HepG2 (cell line): ENCODE measurements at regions not wholly inside any gene's neighbourhood (a gene's known extent, or its start where the extent isn't known, plus 50 kb on each side); places are given as distances from the start of the nearest gene placed in this dataset.

Experiments
- ATAC-seq: fragments of 200-7000 bp; cut with Tn5 transposase; 3 replicates; pipeline ENCODE4 v1.9.1; 2020; ENCODE audit warnings: mild to moderate bottlenecking, moderate library complexity
- BruUV-seq: library from RNA; stranded (reverse); fragments of 400-500 nt; replicated peaks from 2 replicates; lab custom pipeline; 2021; lab: Mats Ljungman, UMichigan
- CTCF ChIA-PET: fragments of 300-600 bp; formaldehyde crosslinking; extraction: SDS; loops from one replicate; lab custom pipeline; 2021; ENCODE audit warnings: low total read pairs, inconsistent platforms, low intra/inter-chr PET ratio; lab: Yijun Ruan, JAX
- POLR2A ChIA-PET: fragments of 350-600 bp; sonication (Branson Sonifier 250); formaldehyde crosslinking; loops from one replicate; lab custom pipeline; 2020; ENCODE audit warnings: antibody characterized with exemption, inconsistent platforms; lab: Yijun Ruan, JAX
- DNase-seq: peaks from one replicate; pipeline ENCODE4 v3.0.0-alpha.2; 2015; ENCODE audit warnings: low spot score
- FAIRE-seq: peaks from 3 replicates; lab custom pipeline; 2011; peaks lifted over from hg19 to GRCh38; lab: Jason Lieb, UNC
- H2AFZ ChIP-seq: one replicate; pipeline ENCODE4 v1.6.1; 2011; ENCODE audit warnings: low read length, inconsistent platforms
- H3K27ac ChIP-seq: fragments of 300-600 bp; 3 replicates; pipeline ENCODE4 v1.8.0; 2011; ENCODE audit warnings: mixed run types, mild to moderate bottlenecking, mixed read lengths, low read length, inconsistent platforms; ENCODE audit not compliant: insufficient read depth; ENCODE audit errors: extremely low read length
- H3K27me3 ChIP-seq, 2 experiments: fragments of 200-600 bp in 1 of 2; 2 replicates in 1 of 2; 3 replicates in 1 of 2; pipeline versions ENCODE4 v1.6.0 to v1.8.0; 2011; ENCODE audit warnings: low read length in 2 of 2, mild to moderate bottlenecking in 2 of 2, moderate library complexity in 2 of 2, inconsistent platforms in 1 of 2; ENCODE audit not compliant: insufficient read depth in 2 of 2, control insufficient read depth in 1 of 2
- H3K36me3 ChIP-seq, 2 experiments: fragments of 200-600 bp in 1 of 2; replicated peaks in 1 of 2; 2 replicates in 1 of 2; 3 replicates in 1 of 2; pipeline versions ENCODE4 v1.5.1 to v1.8.0; 2011; ENCODE audit warnings: low read length in 2 of 2, inconsistent platforms in 1 of 2; ENCODE audit not compliant: insufficient read depth in 2 of 2, control insufficient read depth in 1 of 2
- H3K4me1 ChIP-seq: 2 replicates; pipeline ENCODE4 v1.5.1; 2012; ENCODE audit warnings: low read length, inconsistent platforms; ENCODE audit not compliant: insufficient read depth
- H3K4me2 ChIP-seq: 2 replicates; pipeline ENCODE4 v1.6.0; 2011; ENCODE audit warnings: low read depth, low read length, inconsistent platforms
- H3K4me3 ChIP-seq, 3 experiments: fragments of 200-600 bp in 1 of 3; sonication (generic), shearing (Covaris generic) in 1 of 3; replicated peaks in 1 of 3; 2 replicates each; pipeline ENCODE4 v1.5.1; 2011 to 2016; ENCODE audit warnings: low read length in 3 of 3, inconsistent platforms in 2 of 3, low read depth in 2 of 3, mild to moderate bottlenecking in 2 of 3, control low read depth in 1 of 3, mixed read lengths in 1 of 3; ENCODE audit not compliant: insufficient read depth in 1 of 3
- H3K79me2 ChIP-seq: one replicate; pipeline ENCODE4 v1.6.1; 2011; ENCODE audit warnings: low read length, inconsistent platforms; ENCODE audit not compliant: insufficient read depth
- H3K9ac ChIP-seq: 2 replicates; pipeline ENCODE4 v1.6.0; 2011; ENCODE audit warnings: mild to moderate bottlenecking, low read depth, low read length, inconsistent platforms; ENCODE audit not compliant: insufficient read depth
- H3K9me3 ChIP-seq: 2 replicates; pipeline ENCODE4 v1.5.1; 2012; ENCODE audit warnings: mild to moderate bottlenecking, low read length
- H4K20me1 ChIP-seq: 2 replicates; pipeline ENCODE4 v1.6.0; 2011; ENCODE audit warnings: inconsistent platforms, mild to moderate bottlenecking, low read length, moderate library complexity; ENCODE audit not compliant: insufficient read depth
- ATM ChIP-seq: fragments of 450-650 bp; IDR thresholded peaks from 2 replicates; pipeline ENCODE4 v1.7.1; 2017; ENCODE audit warnings: mild to moderate bottlenecking, borderline replicate concordance
- ETV5 ChIP-seq: IDR thresholded peaks from 2 replicates; pipeline ENCODE4 v1.6.1; 2018; ENCODE audit warnings: missing biosample characterization, missing genetic modification reagents, inconsistent platforms, borderline replicate concordance
- FOXK2 ChIP-seq: fragments of 450-650 bp; IDR thresholded peaks from 2 replicates; pipeline ENCODE4 v1.6.1; 2016
- IRX3 ChIP-seq: sonication (generic); formaldehyde crosslinking; IDR thresholded peaks from 2 replicates; pipeline ENCODE4 v1.8.1; 2023; ENCODE audit warnings: mild to moderate bottlenecking, low read depth, missing genetic modification reagents, borderline replicate concordance
- LCORL ChIP-seq, 2 experiments: fragments of 450-650 bp in 1 of 2; sonication (generic) in 1 of 2; formaldehyde crosslinking in 1 of 2; IDR thresholded peaks; 2 replicates each; pipeline versions ENCODE4 v1.5.0 to v1.6.1; 2017 to 2020; ENCODE audit warnings: antibody characterized with exemption in 1 of 2, missing genetic modification reagents in 1 of 2
- MAZ ChIP-seq, 2 experiments: sonication (generic) in 1 of 2; formaldehyde crosslinking in 1 of 2; IDR thresholded peaks; 2 replicates each; pipeline versions ENCODE4 v1.5.0 to v1.6.1; 2012 to 2020; ENCODE audit warnings: low read depth in 2 of 2, mild to moderate bottlenecking in 2 of 2, borderline replicate concordance in 1 of 2, improper control_type of control experiment in 1 of 2, low read length in 1 of 2, missing genetic modification reagents in 1 of 2, moderate library complexity in 1 of 2
- NFE2L1 ChIP-seq: sonication (generic); formaldehyde crosslinking; IDR thresholded peaks from 2 replicates; pipeline ENCODE4 v1.4.0; 2020; ENCODE audit warnings: missing genetic modification reagents, mild to moderate bottlenecking, borderline replicate concordance
- NFIC ChIP-seq: IDR thresholded peaks from 2 replicates; pipeline ENCODE4 v1.6.1; 2012; ENCODE audit warnings: mild to moderate bottlenecking, low read length, inconsistent platforms
- PRMT3 ChIP-seq: sonication (generic); formaldehyde crosslinking; IDR thresholded peaks from 2 replicates; pipeline ENCODE4 v1.8.1; 2022; ENCODE audit warnings: low read depth, mild to moderate bottlenecking, moderate library complexity, missing genetic modification reagents, borderline replicate concordance
- PRPF4 ChIP-seq: fragments of 200-400 bp; formaldehyde crosslinking; IDR thresholded peaks from 2 replicates; pipeline ENCODE4 v1.6.1; 2016; ENCODE audit warnings: low read length, low read depth; ENCODE audit not compliant: poor library complexity, severe bottlenecking
- RFX3 ChIP-seq: IDR thresholded peaks from 2 replicates; pipeline ENCODE4 v1.6.1; 2016; ENCODE audit warnings: missing biosample characterization, missing genetic modification reagents
- ZKSCAN1 ChIP-seq: fragments of 150-350 bp; IDR thresholded peaks from 2 replicates; pipeline ENCODE4 v1.6.1; 2014; ENCODE audit warnings: low read length
- ZNF33B ChIP-seq: sonication (generic); formaldehyde crosslinking; IDR thresholded peaks from 2 replicates; pipeline ENCODE4 v1.5.1; 2020; ENCODE audit warnings: mild to moderate bottlenecking, missing genetic modification reagents
- ZNF549 ChIP-seq: sonication (generic); formaldehyde crosslinking; IDR thresholded peaks from 2 replicates; pipeline ENCODE4 v1.5.0; 2020; ENCODE audit warnings: missing genetic modification reagents
- ZNF746 ChIP-seq: sonication (generic); formaldehyde crosslinking; IDR thresholded peaks from 2 replicates; pipeline ENCODE4 v1.8.0; 2022; ENCODE audit warnings: mild to moderate bottlenecking, missing genetic modification reagents
- ZNF747 ChIP-seq: sonication (generic); formaldehyde crosslinking; IDR thresholded peaks from 2 replicates; pipeline ENCODE4 v1.8.1; 2023; ENCODE audit warnings: missing genetic modification reagents, mild to moderate bottlenecking, borderline replicate concordance
- ZNF749 ChIP-seq: sonication (generic); formaldehyde crosslinking; IDR thresholded peaks from 2 replicates; pipeline ENCODE4 v1.8.0; 2022; ENCODE audit warnings: mild to moderate bottlenecking, missing genetic modification reagents, moderate library complexity, borderline replicate concordance
- ZNF790 ChIP-seq: sonication (generic); formaldehyde crosslinking; IDR thresholded peaks from 2 replicates; pipeline ENCODE4 v1.8.0; 2022; ENCODE audit warnings: missing genetic modification reagents, mild to moderate bottlenecking, borderline replicate concordance
- WGBS: methylation state at CpG from one replicate; pipeline ENCODE4 v1.1.6; 2017; ENCODE audit warnings: low lambda C conversion rate; 5-methylcytosine and 5-hydroxymethylcytosine counted together
- in situ Hi-C: cut with HindIII; loops from 2 replicates; pipeline ENCODE4 v1.10.0; 2017; ENCODE audit warnings: low pct_unique_long_range_greater_than_20kb; ENCODE audit not compliant: extremely low pct_ligation_motif_present
- intact Hi-C: fragments of 100-400 bp; cut with micrococcal nuclease; formaldehyde crosslinking; loops from one replicate; pipeline ENCODE4 v1.10.0; 2022; ENCODE audit not compliant: unreplicated experiment
- TF ChIP-seq, protein P1 (sequence below): sonication (generic); formaldehyde crosslinking; IDR thresholded peaks from 2 replicates; pipeline ENCODE4 v1.5.0; 2020; ENCODE audit warnings: mild to moderate bottlenecking, missing genetic modification reagents, moderate library complexity

GRCh38 chr3:116920826-116921610 lies 211.4 kb downstream of the TUSC7 start:
- in situ Hi-C loops (no loop called here), intact Hi-C loops (no loop called here)
- Histone ChIP-seq H3K36me3 (no peaks in the 10 kb centered on the region), H3K79me2 (no peaks in the 10 kb centered on the region), H4K20me1 (no peaks in the 10 kb centered on the region), H3K4me1 (no peaks in the 10 kb centered on the region), H2AFZ (no peak overlapping the region), H3K9me3 (no peaks in the 10 kb centered on the region), H3K27ac (no peak overlapping the region), H3K27me3 (no peaks in the 10 kb centered on the region), H3K4me2 (no peak overlapping the region), H3K9ac (no peak overlapping the region), H3K4me3 (no peak overlapping the region)
- no peak for FAIRE-seq
- no peak for DNase-seq
- ATAC-seq, result no peak
- POLR2A ChIA-PET, result no interaction called here
- WGBS, result 6% methylated on average over 3 of the region's 3 CpGs
- BruUV-seq, result no TSS peak
- CTCF ChIA-PET, result no interaction called here
- TF ChIP-seq ZKSCAN1, result no peak
- TF ChIP-seq MAZ (IDR thresholded peaks at IDR 0.05; ENCODE audit: borderline replicate concordance, low read depth, low read length), result no peak
- TF ChIP-seq MAZ (CRISPR knock-in tag; IDR thresholded peaks at IDR 0.05; ENCODE audit: low read depth), result no peak
- TF ChIP-seq PRMT3, result no peak
- TF ChIP-seq ZNF746 (CRISPR knock-in tag), result no peak
- no peak for TF ChIP-seq PRPF4
- TF ChIP-seq LCORL (IDR thresholded peaks at IDR 0.05), result no peak
- TF ChIP-seq LCORL (CRISPR knock-in tag; IDR thresholded peaks at IDR 0.05), result no peak
- TF ChIP-seq ZNF790 (CRISPR knock-in tag), result no peak
- no peak for TF ChIP-seq NFIC
- TF ChIP-seq ZNF33B (CRISPR knock-in tag), result no peak
- no peak for TF ChIP-seq ATM
- no peak for TF ChIP-seq RFX3 (CRISPR knock-in tag)
- TF ChIP-seq ETV5 (CRISPR knock-in tag), result no peak
- no peak for TF ChIP-seq ZNF747 (CRISPR knock-in tag)
- no peak for TF ChIP-seq FOXK2
- TF ChIP-seq IRX3, result no peak
- TF ChIP-seq ZNF549 (CRISPR knock-in tag), result no peak
- no peak for TF ChIP-seq NFE2L1 (CRISPR knock-in tag)
- TF ChIP-seq, protein P1, sequence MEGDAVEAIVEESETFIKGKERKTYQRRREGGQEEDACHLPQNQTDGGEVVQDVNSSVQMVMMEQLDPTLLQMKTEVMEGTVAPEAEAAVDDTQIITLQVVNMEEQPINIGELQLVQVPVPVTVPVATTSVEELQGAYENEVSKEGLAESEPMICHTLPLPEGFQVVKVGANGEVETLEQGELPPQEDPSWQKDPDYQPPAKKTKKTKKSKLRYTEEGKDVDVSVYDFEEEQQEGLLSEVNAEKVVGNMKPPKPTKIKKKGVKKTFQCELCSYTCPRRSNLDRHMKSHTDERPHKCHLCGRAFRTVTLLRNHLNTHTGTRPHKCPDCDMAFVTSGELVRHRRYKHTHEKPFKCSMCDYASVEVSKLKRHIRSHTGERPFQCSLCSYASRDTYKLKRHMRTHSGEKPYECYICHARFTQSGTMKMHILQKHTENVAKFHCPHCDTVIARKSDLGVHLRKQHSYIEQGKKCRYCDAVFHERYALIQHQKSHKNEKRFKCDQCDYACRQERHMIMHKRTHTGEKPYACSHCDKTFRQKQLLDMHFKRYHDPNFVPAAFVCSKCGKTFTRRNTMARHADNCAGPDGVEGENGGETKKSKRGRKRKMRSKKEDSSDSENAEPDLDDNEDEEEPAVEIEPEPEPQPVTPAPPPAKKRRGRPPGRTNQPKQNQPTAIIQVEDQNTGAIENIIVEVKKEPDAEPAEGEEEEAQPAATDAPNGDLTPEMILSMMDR (CRISPR knock-in tag), result no peak
- TF ChIP-seq ZNF749 (CRISPR knock-in tag), result no peak
